22Rv1 (cell line): ENCODE measurements at regions not wholly inside any gene's neighbourhood (a gene's known extent, or its start where the extent isn't known, plus 50 kb on each side); places are given as distances from the start of the nearest gene placed in this dataset.

ENCODE experiments used
- CTCF ChIP-seq: fragments of 450-650 bp; IDR thresholded peaks from 2 replicates; pipeline ENCODE4 v1.5.1; 2017; ENCODE audit warnings: mild to moderate bottlenecking
- ZFX ChIP-seq: fragments of 450-650 bp; IDR thresholded peaks from 2 replicates; pipeline ENCODE4 v1.6.1; 2017; ENCODE audit warnings: antibody characterized with exemption, borderline replicate concordance

- TF ChIP-seq CTCF (no peak), ZFX (no peak)
Measured at GRCh38 chr12:72110937-72111650, 161.1 kb upstream of the TRHDE start.
